Ascending aorta (tissue), 2 donors: ENCODE measurements at regions not wholly inside any gene's neighbourhood (a gene's known extent, or its start where the extent isn't known, plus 50 kb on each side); places are given as distances from the start of the nearest gene placed in this dataset.

ENCODE experiments used
- DNase-seq, 2 donors: peaks; one replicate each; pipeline ENCODE4 v3.0.0-alpha.2; 2019; ENCODE audit warnings: low spot score in 2 of 2
- H3K27ac ChIP-seq, 2 donors: fragments of 200-600 bp; sonication (generic); one replicate each; pipeline ENCODE4 v1.5.1; 2016 to 2017; ENCODE audit warnings: mild to moderate bottlenecking in 1 of 2
- H3K27me3 ChIP-seq: fragments of 200-600 bp; sonication (generic); one replicate; pipeline ENCODE4 v1.5.1; 2017
- H3K36me3 ChIP-seq, 2 donors: fragments of 200-600 bp; sonication (generic); one replicate each; pipeline ENCODE4 v1.5.1; 2016
- H3K4me1 ChIP-seq, 2 donors: fragments of 200-600 bp; sonication (generic); one replicate each; pipeline ENCODE4 v1.5.1; 2016 to 2017; ENCODE audit warnings: mild to moderate bottlenecking in 1 of 2
- H3K4me3 ChIP-seq, 2 donors: fragments of 200-600 bp; sonication (generic); one replicate each; pipeline ENCODE4 v1.5.1; 2016 to 2017; ENCODE audit warnings: mild to moderate bottlenecking in 1 of 2
- H3K9me3 ChIP-seq, 2 donors: fragments of 200-600 bp; sonication (generic); one replicate each; pipeline ENCODE4 v1.5.1; 2016
- CTCF ChIP-seq, 3 experiments: fragments of 200-600 bp in 2 of 3; fragments of 450-650 bp in 1 of 3; sonication (generic) in 2 of 3; IDR thresholded peaks; one replicate each; pipeline ENCODE4 v1.5.1; 2016 to 2019; ENCODE audit warnings: antibody characterized with exemption in 3 of 3, mild to moderate bottlenecking in 1 of 3, moderate library complexity in 1 of 3
- intact Hi-C: fragments of 100-400 bp; cut with DNase I; formaldehyde crosslinking; loops from one replicate; pipeline ENCODE4 v1.15.1; 2023

GRCh38 chr3:124292329-124292728, 300.4 kb upstream of the ROPN1 start:
- Histone ChIP-seq H3K36me3 (no peaks in the 10 kb centered on the region), H3K4me1 (peaks cover 2 to 34% of the 10 kb centered on the region in 2 donors), H3K9me3 (no peaks in the 10 kb centered on the region), H3K27ac (no peak overlapping the region), H3K4me3 (no peak overlapping the region), H3K27me3 (no peaks in the 10 kb centered on the region)
- TF ChIP-seq CTCF (IDR thresholded peaks at IDR 0.05) = no peak
- DNase-seq = peak in 1 of 2 donors; percentile 49
- intact Hi-C loops = no loop called here

GRCh38 chr3:124293584-124293983, 301.7 kb upstream of the ROPN1 start:
- TF ChIP-seq CTCF (IDR thresholded peaks at IDR 0.05) = no peak
- H3K36me3 ChIP-seq = no peaks in the 10 kb centered on the region
- no peaks in the 10 kb centered on the region for H3K27me3 ChIP-seq
- intact Hi-C loops = no loop called here
- no peaks in the 10 kb centered on the region for H3K9me3 ChIP-seq
- no peak for DNase-seq
- H3K4me1 ChIP-seq = peaks cover 2 to 36% of the 10 kb centered on the region in 2 donors
- H3K4me3 ChIP-seq = no peak overlapping the region
- no peak overlapping the region for H3K27ac ChIP-seq

- no peak for DNase-seq
- H3K27ac ChIP-seq = no peak overlapping the region
- no peaks in the 10 kb centered on the region for H3K27me3 ChIP-seq
- TF ChIP-seq CTCF (IDR thresholded peaks at IDR 0.05) = no peak
- no peak overlapping the region for H3K4me3 ChIP-seq
- H3K4me1 ChIP-seq = peaks cover 2 to 37% of the 10 kb centered on the region in 2 donors
- peaks cover 0 to 5% of the 10 kb centered on the region in 2 donors for H3K36me3 ChIP-seq
- H3K9me3 ChIP-seq = no peaks in the 10 kb centered on the region
- intact Hi-C loops = no loop called here
These were observed 303.4 kb upstream of the ROPN1 start for GRCh38 chr3:124295362-124295761.

GRCh38 chr3:124296406-124296805, 304.5 kb upstream of the ROPN1 start:
- H3K27me3 ChIP-seq = no peaks in the 10 kb centered on the region
- TF ChIP-seq CTCF (IDR thresholded peaks at IDR 0.05) = no peak
- H3K27ac ChIP-seq = peak overlapping the region in 1 of 2 donors; percentile 7
- intact Hi-C loops = loop anchor here (2.0 kb wide), 1 partner anchor 20 kb away; no protein-coding TSS in a partner anchor
- no peak overlapping the region for H3K4me3 ChIP-seq
- H3K4me1 ChIP-seq = peaks cover 2 to 31% of the 10 kb centered on the region in 2 donors
- peaks cover 0 to 6% of the 10 kb centered on the region in 2 donors for H3K36me3 ChIP-seq
- no peak for DNase-seq
- no peaks in the 10 kb centered on the region for H3K9me3 ChIP-seq

- Histone ChIP-seq H3K4me3 (no peak overlapping the region), H3K36me3 (peaks cover 0 to 11% of the 10 kb centered on the region in 2 donors), H3K9me3 (no peaks in the 10 kb centered on the region), H3K27me3 (no peaks in the 10 kb centered on the region), H3K4me1 (peaks cover 0 to 25% of the 10 kb centered on the region in 2 donors), H3K27ac (peak overlapping the region; percentile 7 to 21)
- DNase-seq = no peak
- intact Hi-C loops = loop anchor here (2.0 kb wide), 1 partner anchor 19 kb away; no protein-coding TSS in a partner anchor
- TF ChIP-seq CTCF (IDR thresholded peaks at IDR 0.05) = no peak
These were observed 305.4 kb upstream of the ROPN1 start for GRCh38 chr3:124297062-124297980.
